Right cardiac atrium (tissue), 5 donors: ENCODE measurements at regions not wholly inside any gene's neighbourhood (a gene's known extent, or its start where the extent isn't known, plus 50 kb on each side); places are given as distances from the start of the nearest gene placed in this dataset.

Experiments used
- ATAC-seq, 2 donors: fragments of 200-7000 bp; cut with Tn5 transposase; one replicate each; pipeline versions ENCODE4 v1.8.0 to v1.9.1; 2020; ENCODE audit warnings: moderate library complexity in 2 of 2, mild to moderate bottlenecking in 1 of 2
- DNase-seq, 3 donors: peaks; one replicate each; pipeline ENCODE4 v3.0.0-alpha.2; 2020
- H3K27ac ChIP-seq: one replicate; pipeline ENCODE4 v1.5.1; 2013; ENCODE audit warnings: mild to moderate bottlenecking, low read length, control low read depth, moderate library complexity
- H3K27me3 ChIP-seq: one replicate; pipeline ENCODE4 v1.6.1; 2013; ENCODE audit not compliant: control insufficient read depth, insufficient read depth
- H3K4me1 ChIP-seq: one replicate; pipeline ENCODE4 v1.6.1; 2013; ENCODE audit warnings: low read length; ENCODE audit not compliant: control insufficient read depth, insufficient read depth
- H3K4me3 ChIP-seq: one replicate; pipeline ENCODE4 v1.5.1; 2013; ENCODE audit warnings: low read length, control low read depth
- H3K9me3 ChIP-seq: one replicate; pipeline ENCODE4 v1.6.1; 2013; ENCODE audit warnings: low read length; ENCODE audit not compliant: control insufficient read depth
- WGBS: extraction: QIAGEN DNeasy Blood & Tissue Kit; methylation state at CpG from one replicate; pipeline ENCODE4 v1.1.7; 2013; 5-methylcytosine and 5-hydroxymethylcytosine counted together
- intact Hi-C, 4 donors: fragments of 100-400 bp; cut with DNase I; formaldehyde crosslinking; loops; one replicate each; pipeline versions ENCODE4 v1.11.0 to v1.14.0; 2022 to 2023
- donor health status: healthy with polysubstance abuse.
- donor health status: DM: no; HTN: yes; CAD: no.
- donor health status: DM: no; HTN: no; CAD: no.
- donor health status: DM: no; HTN: yes; CAD: no; lungs with severe emphysema.
- donor health status: DM: yes; HTN: yes; CAD: no.

DNA sequence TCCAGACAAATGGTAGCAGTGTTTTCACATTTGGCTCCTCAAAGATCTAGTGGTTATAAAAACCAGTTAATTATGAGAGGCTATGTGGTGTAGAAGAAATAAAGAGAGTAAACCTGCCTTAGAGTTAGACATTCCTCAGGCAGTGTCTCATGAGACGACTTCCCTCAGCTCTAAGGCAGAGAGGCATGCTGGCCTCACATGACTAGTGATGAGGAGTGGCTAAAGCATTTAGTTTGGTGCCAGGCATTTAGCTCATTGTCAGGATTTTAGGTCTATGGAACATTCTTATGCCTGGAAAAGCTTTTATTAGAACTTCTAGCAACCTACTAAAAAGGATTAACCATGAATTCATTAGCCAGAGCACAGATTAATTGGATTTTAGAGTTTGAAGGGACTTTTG lies 90.3 kb downstream of the RPRM start:
- no peak overlapping the region for H3K27ac ChIP-seq
- H3K4me3 ChIP-seq, result no peak overlapping the region
- no peak for DNase-seq
- WGBS, result 43% methylated on average over 1 of the region's 1 CpG
- intact Hi-C loops, result no loop called here
- no peak for ATAC-seq
- H3K27me3 ChIP-seq, result no peaks in the 10 kb centered on the region
- H3K9me3 ChIP-seq, result no peaks in the 10 kb centered on the region
- no peaks in the 10 kb centered on the region for H3K4me1 ChIP-seq

DNA sequence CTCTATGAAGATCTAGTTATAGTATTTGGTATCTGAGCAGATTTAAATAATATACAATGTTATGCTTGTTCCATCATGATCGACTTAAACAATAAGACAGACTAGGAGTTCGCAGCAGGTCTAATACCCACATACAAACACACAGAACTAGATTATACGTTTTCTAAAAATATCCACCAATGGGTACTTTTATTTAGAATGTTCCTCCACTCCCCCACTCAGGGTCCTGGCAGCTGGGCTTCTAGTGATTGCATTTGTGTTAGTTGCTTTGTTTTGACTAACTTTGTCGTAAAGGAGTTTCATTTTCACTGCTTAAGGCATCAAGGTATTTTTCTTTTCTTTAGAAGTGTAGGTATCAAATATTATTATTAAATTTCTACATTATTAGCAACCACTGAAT lies 91.4 kb downstream of the RPRM start:
- ATAC-seq (no peak), DNase-seq (no peak)
- no peaks in the 10 kb centered on the region for H3K9me3 ChIP-seq
- no peak overlapping the region for H3K4me3 ChIP-seq
- WGBS, result 70% methylated on average over 4 of the region's 4 CpGs
- no peaks in the 10 kb centered on the region for H3K4me1 ChIP-seq
- intact Hi-C loops, result no loop called here
- H3K27me3 ChIP-seq, result no peaks in the 10 kb centered on the region
- H3K27ac ChIP-seq, result no peak overlapping the region

DNA sequence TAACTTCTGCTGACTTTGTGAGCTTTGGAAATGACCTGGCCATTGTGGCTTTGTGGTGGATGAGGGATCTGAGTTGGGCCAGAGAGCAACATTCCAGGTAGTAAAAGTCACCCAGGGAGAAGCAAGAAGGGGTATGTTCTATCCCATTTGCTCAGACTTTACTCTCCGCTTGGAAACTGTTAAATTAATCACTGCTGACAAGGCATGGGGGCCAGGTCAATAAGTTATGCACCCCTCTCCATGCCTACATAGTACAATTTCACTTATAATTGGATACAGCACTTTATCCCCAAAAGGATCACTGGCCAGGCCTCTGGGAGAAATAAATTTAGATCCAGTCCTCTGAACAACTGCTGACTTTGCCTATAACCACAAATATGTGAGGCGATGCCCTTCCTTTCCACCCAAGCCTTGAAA lies 92.1 kb downstream of the RPRM start:
- ATAC-seq (no peak), DNase-seq (no peak)
- Histone ChIP-seq H3K27ac (no peak overlapping the region), H3K9me3 (no peaks in the 10 kb centered on the region), H3K27me3 (no peaks in the 10 kb centered on the region), H3K4me3 (no peak overlapping the region), H3K4me1 (no peaks in the 10 kb centered on the region)
- WGBS, result 73% methylated on average over 2 of the region's 2 CpGs
- intact Hi-C loops, result no loop called here

DNA sequence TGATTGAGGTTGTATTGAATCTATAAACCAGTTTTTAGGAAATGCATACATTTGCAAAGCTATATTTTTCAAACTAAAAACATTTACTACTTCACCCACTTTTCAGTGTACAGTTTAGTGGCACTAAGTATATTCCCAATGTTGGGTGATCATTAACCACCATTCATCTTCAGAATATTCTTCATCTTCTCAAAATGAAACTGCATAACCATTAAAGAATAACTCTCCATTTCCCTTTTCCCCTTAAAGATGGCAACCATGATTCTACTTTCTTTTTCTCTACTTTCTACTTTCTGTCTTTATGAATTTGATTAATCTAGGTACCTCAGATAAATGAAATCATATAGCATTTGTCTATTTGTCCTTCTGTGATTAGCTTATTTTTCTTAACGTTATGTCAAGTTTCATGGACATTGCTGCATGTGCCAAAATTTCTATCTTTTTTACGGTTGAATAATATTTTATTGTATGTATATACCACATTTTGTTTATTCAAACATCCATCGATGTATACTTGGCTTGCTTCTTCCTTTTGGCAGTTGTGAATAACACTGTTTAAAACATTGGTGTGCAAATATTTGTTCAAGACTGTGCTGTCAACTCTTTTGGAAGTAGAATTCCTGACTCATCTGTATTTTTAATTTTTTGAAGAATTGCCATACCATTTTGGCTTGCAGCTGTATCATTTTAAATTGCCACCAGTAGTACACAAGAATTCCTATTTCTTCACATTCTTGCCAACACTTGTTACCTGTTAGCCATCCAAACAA lies 104.9 kb downstream of the RPRM start:
- H3K4me1 ChIP-seq, result no peaks in the 10 kb centered on the region
- ATAC-seq (no peak), DNase-seq (no peak)
- no peaks in the 10 kb centered on the region for H3K9me3 ChIP-seq
- no peaks in the 10 kb centered on the region for H3K27me3 ChIP-seq
- no peak overlapping the region for H3K4me3 ChIP-seq
- intact Hi-C loops, result no loop called here
- WGBS, result 84% methylated on average over 3 of the region's 3 CpGs
- no peak overlapping the region for H3K27ac ChIP-seq

DNA sequence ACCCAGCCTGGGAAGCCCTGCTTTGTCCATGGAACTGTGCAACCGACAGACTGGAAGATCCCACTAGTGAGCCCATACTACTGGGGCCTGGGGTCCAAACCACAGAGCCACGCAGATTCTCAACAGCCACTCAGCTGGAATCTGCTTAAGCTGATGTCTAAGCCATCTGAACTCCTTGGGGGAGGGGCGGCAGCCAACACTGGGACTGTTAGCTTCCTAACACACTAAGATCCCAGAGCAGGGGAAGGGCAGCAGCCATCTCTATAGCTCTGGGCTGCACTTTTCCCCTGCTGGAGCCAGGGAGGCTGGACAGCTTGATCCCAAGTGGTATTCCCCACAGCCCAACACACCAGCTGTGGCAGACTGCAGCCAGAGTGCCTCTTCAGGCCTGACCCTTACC lies 118.3 kb downstream of the RPRM start:
- ATAC-seq, result no peak
- Histone ChIP-seq H3K9me3 (no peaks in the 10 kb centered on the region), H3K27ac (no peak overlapping the region), H3K27me3 (no peaks in the 10 kb centered on the region), H3K4me1 (no peaks in the 10 kb centered on the region), H3K4me3 (no peak overlapping the region)
- intact Hi-C loops, result no loop called here
- no peak for DNase-seq
- 78% methylated on average over 3 of the region's 3 CpGs for WGBS

DNA sequence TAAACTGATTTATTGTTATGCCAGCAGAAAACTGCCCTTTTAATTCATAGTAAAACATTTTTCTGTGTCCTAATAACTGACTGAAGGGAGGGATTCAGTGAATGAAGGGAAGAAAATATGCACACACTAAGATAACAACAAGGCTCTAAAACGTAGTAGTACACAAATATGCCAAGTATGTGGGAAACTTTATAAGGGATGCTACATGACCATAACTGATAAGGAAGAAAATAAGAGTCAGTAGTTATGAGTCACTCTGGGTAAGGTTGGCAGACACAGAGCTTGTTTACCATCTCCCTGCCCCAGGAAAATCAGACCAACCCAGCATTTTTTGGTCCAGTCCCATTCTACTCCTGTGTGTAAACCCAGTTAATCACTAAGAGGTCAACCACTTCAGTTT lies 124.2 kb downstream of the RPRM start:
- no peaks in the 10 kb centered on the region for H3K9me3 ChIP-seq
- no peak overlapping the region for H3K4me3 ChIP-seq
- no peak for ATAC-seq
- 9% methylated on average over 1 of the region's 1 CpG for WGBS
- no peak overlapping the region for H3K27ac ChIP-seq
- H3K27me3 ChIP-seq, result no peaks in the 10 kb centered on the region
- DNase-seq, result no peak
- intact Hi-C loops, result no loop called here
- no peaks in the 10 kb centered on the region for H3K4me1 ChIP-seq

DNA sequence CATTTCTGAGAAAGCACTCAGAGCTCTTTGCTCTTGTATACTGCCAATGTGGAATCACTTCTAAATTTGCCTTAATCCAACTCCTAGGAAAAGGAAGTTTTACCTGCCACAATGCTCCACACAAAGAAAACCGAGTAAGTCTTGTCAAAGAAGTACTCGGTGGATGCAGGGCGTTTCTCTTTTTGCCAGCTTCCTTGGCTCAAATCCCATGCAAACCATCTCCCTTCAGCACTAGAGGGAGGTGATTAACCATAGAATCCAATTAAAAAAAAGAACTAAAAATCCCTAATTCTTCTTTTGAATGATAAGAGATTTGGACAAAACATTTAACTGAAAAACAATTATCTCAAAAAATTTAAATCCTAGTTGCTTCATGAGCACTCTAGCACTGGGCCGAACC lies 129.0 kb downstream of the RPRM start:
- WGBS, result 74% methylated on average over 4 of the region's 4 CpGs
- intact Hi-C loops, result no loop called here
- Histone ChIP-seq H3K27ac (no peak overlapping the region), H3K9me3 (no peaks in the 10 kb centered on the region), H3K4me1 (no peaks in the 10 kb centered on the region), H3K4me3 (no peak overlapping the region), H3K27me3 (no peaks in the 10 kb centered on the region)
- ATAC-seq (no peak), DNase-seq (no peak)

DNA sequence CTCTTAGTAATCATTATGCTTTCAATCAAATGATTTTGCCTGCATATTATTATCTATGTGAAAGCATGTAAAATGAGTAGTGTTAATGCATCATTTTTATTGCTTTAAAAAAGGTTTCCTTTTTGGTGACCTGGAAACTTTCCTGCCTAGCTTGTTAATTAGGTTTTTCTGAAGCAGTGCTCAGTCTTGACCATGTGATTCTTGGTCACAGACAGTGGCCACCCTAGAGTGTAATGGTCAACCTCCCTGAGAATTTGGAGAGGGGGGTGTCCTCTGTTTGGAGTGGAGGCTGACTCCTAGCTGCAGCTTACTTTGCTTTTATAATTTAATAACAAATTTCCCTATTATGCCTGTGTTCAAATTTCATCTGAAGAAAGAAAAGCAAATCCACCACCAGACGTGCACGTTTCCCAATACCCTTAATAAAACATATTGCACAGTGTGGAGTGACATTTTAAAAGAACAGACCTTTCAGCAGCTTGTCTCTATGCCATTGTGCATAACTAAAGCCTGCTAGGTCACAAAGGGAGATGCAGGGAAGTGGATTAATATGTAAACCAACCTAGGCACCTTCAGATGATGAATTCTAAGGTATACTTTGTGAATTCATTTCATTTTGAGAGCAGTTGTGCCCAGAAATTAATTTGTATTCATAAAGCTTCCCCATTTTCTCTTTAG lies 130.6 kb downstream of the RPRM start:
- no peaks in the 10 kb centered on the region for H3K27me3 ChIP-seq
- intact Hi-C loops, result no loop called here
- no peak overlapping the region for H3K4me3 ChIP-seq
- H3K27ac ChIP-seq, result no peak overlapping the region
- H3K4me1 ChIP-seq, result no peaks in the 10 kb centered on the region
- H3K9me3 ChIP-seq, result no peaks in the 10 kb centered on the region
- ATAC-seq (no peak), DNase-seq (no peak)
- 40% methylated on average over 2 of the region's 2 CpGs for WGBS

DNA sequence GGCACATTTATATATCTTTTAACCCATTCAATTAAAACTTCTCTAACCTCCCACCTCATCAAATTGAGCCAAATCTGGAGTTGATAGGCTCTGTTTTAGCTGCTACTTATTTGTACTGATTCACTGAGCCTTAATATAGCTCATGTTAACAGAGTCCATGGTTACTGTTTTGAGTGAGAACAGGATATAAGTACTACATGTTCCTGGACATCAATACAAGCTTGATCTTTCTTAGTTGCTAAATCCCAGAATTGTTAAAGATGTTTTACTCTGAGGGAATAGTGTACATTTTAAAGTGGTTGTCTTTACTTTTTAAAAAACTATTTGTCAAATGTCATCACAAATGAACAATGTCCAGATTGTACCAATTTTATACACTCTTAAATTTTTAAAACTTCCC lies 157.7 kb downstream of the RPRM start:
- intact Hi-C loops, result no loop called here
- no peak overlapping the region for H3K4me3 ChIP-seq
- H3K27me3 ChIP-seq, result no peaks in the 10 kb centered on the region
- H3K4me1 ChIP-seq, result no peaks in the 10 kb centered on the region
- H3K27ac ChIP-seq, result no peak overlapping the region
- no peak for DNase-seq
- no peak for ATAC-seq
- H3K9me3 ChIP-seq, result no peaks in the 10 kb centered on the region

DNA sequence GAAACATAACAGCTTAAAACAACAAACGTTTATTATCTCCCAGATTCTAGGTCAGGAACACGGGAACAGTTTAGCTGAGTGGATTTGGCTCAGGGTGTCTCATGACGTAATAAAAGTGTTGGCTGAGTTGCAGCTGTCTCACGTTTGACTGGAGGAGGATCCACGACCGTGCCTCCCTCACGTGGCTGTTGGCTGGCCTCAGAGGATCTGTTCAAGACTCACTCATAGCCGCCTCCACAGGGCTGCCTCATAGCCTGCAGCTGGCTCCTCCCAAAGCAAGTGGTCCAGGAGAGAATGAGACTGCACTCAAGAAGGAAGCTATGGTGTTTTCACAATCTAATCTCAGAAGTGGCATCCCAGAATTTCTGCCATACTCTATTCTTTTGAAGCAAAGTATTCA lies 167.1 kb downstream of the RPRM start:
- Histone ChIP-seq H3K4me1 (no peaks in the 10 kb centered on the region), H3K9me3 (no peaks in the 10 kb centered on the region), H3K27ac (no peak overlapping the region), H3K27me3 (no peaks in the 10 kb centered on the region), H3K4me3 (no peak overlapping the region)
- DNase-seq (no peak), ATAC-seq (no peak)
- intact Hi-C loops, result no loop called here
- 42% methylated on average over 8 of the region's 8 CpGs for WGBS

DNA sequence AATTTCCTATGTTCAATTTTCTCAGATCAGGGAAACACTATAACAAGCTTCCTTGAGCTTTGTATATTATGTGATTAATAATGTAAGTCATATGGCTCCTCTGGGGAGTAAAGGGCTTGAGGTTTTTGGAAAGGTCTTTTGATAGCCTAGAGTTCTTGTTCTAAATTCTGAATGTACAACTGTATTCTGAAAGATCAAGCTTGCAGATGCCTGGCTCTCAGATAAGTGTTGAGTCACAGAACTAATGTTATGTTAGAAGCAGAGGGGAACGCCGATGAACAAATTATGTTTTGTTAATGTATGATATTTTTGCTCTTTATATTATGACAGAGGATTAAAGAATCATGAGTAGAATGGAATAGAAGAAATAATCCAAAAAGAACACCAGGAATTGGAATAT lies 170.1 kb downstream of the RPRM start:
- no peaks in the 10 kb centered on the region for H3K4me1 ChIP-seq
- WGBS, result 85% methylated on average over 2 of the region's 2 CpGs
- intact Hi-C loops, result no loop called here
- H3K27me3 ChIP-seq, result no peaks in the 10 kb centered on the region
- no peaks in the 10 kb centered on the region for H3K9me3 ChIP-seq
- no peak for ATAC-seq
- no peak overlapping the region for H3K27ac ChIP-seq
- no peak for DNase-seq
- no peak overlapping the region for H3K4me3 ChIP-seq

DNA sequence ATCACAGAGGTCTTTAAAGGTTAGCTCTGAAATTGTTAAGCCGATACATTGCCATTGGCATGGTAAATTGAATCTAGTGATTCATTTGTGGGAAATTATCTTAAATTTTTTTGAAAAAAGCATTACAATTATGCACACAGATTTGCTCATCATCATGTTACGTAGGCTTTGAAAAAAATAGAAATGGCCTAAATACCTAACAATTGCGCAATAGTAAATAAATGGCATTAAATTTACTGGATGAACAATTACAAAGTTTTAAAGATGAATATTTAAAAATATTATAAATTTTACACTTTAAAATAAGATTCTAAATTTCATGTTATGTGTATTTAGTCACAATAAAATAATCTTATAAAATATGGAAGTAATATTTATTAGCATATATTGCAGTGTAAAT lies 171.3 kb downstream of the RPRM start:
- no peak for ATAC-seq
- H3K4me3 ChIP-seq, result no peak overlapping the region
- DNase-seq, result no peak
- intact Hi-C loops, result no loop called here
- H3K27ac ChIP-seq, result no peak overlapping the region
- 59% methylated on average over 3 of the region's 3 CpGs for WGBS
- H3K4me1 ChIP-seq, result no peaks in the 10 kb centered on the region
- H3K9me3 ChIP-seq, result no peaks in the 10 kb centered on the region
- H3K27me3 ChIP-seq, result no peaks in the 10 kb centered on the region
